ENCODE measurements at regions not wholly inside any gene's neighbourhood (a gene's known extent, or its start where the extent isn't known, plus 50 kb on each side); places are given as distances from the start of the nearest gene placed in this dataset.

GRCh38 chr7:3097734-3098133 is 54.1 kb upstream of the CARD11 start:
- TF ChIP-seq CTCF (IDR thresholded peaks at IDR 0.05) (no peak), POLR2A (IDR thresholded peaks at IDR 0.05) (no peak), POLR2AphosphoS5 (IDR thresholded peaks at IDR 0.05) (no peak)
